CD8-positive, alpha-beta memory T cell (primary cell): ENCODE measurements at regions not wholly inside any gene's neighbourhood (a gene's known extent, or its start where the extent isn't known, plus 50 kb on each side); places are given as distances from the start of the nearest gene placed in this dataset.
"Not testable (repeated sequence)": the region's sequence is repeated elsewhere in the genome, so short reads cannot be mapped to it uniquely, and the experiment has no call there.

Source experiments
- CTCF ChIA-PET: fragments of 350-600 bp; sonication (Branson Sonifier 250); formaldehyde crosslinking; loops from one replicate; lab custom pipeline; 2021; ENCODE audit warnings: antibody characterized with exemption; lab: Charles Lee
- POLR2A ChIA-PET: fragments of 350-600 bp; sonication (Branson Sonifier 250); formaldehyde crosslinking; loops from one replicate; lab custom pipeline; 2021; ENCODE audit warnings: antibody characterized with exemption; lab: Charles Lee
- DNase-seq, 5 donors: peaks; one replicate each; pipeline versions ENCODE4 v3.0.0 to v3.0.0-alpha.2; 2020 to 2022; ENCODE audit warnings: mixed read lengths in 1 of 5
- H3K27ac ChIP-seq: one replicate; pipeline ENCODE4 v1.7.0; 2013; ENCODE audit warnings: low read depth, mild to moderate bottlenecking, low read length, moderate library complexity
- H3K27me3 ChIP-seq: 2 replicates; pipeline ENCODE4 v1.7.0; 2013; ENCODE audit warnings: low read length, mild to moderate bottlenecking; ENCODE audit not compliant: insufficient read depth, poor library complexity, severe bottlenecking
- H3K36me3 ChIP-seq: 2 replicates; pipeline ENCODE4 v1.7.0; 2013; ENCODE audit warnings: mild to moderate bottlenecking, low read length, moderate library complexity; ENCODE audit not compliant: insufficient read depth
- H3K4me1 ChIP-seq: 2 replicates; pipeline ENCODE4 v1.7.0; 2013; ENCODE audit warnings: mild to moderate bottlenecking, low read length, moderate library complexity; ENCODE audit not compliant: insufficient read depth
- H3K4me3 ChIP-seq: 2 replicates; pipeline ENCODE4 v1.7.0; 2013; ENCODE audit warnings: mild to moderate bottlenecking, low read length
- H3K9me3 ChIP-seq: 2 replicates; pipeline ENCODE4 v1.7.0; 2013; ENCODE audit warnings: mild to moderate bottlenecking, low read length
- H3K27ac Mint-ChIP-seq, 8 donors: one replicate each; pipeline ENCODE4 v1.8.0; 2020 to 2021; ENCODE audit warnings: mixed read lengths in 8 of 8, mild to moderate bottlenecking in 6 of 8, inconsistent platforms in 3 of 8, moderate library complexity in 3 of 8
- H3K27me3 Mint-ChIP-seq, 2 donors: one replicate each; pipeline ENCODE4 v1.8.0; 2020 to 2021; ENCODE audit warnings: mixed read lengths in 2 of 2, mild to moderate bottlenecking in 1 of 2, moderate library complexity in 1 of 2
- H3K36me3 Mint-ChIP-seq, 3 donors: one replicate each; pipeline ENCODE4 v1.8.0; 2020 to 2021; ENCODE audit warnings: mixed read lengths in 3 of 3, inconsistent platforms in 1 of 3, mild to moderate bottlenecking in 1 of 3
- H3K4me1 Mint-ChIP-seq, 3 donors: one replicate each; pipeline ENCODE4 v1.8.0; 2020 to 2021; ENCODE audit warnings: mixed read lengths in 3 of 3, inconsistent platforms in 1 of 3, mild to moderate bottlenecking in 1 of 3
- H3K4me3 Mint-ChIP-seq, 7 donors: one replicate each; pipeline ENCODE4 v1.8.0; 2020 to 2021; ENCODE audit warnings: mixed read lengths in 7 of 7, mild to moderate bottlenecking in 6 of 7, moderate library complexity in 4 of 7, inconsistent platforms in 2 of 7
- H3K9me3 Mint-ChIP-seq, 5 donors: one replicate each; pipeline ENCODE4 v1.8.0; 2020 to 2022; ENCODE audit warnings: mixed read lengths in 5 of 5, mild to moderate bottlenecking in 3 of 5, moderate library complexity in 2 of 5, inconsistent platforms in 1 of 5

DNA sequence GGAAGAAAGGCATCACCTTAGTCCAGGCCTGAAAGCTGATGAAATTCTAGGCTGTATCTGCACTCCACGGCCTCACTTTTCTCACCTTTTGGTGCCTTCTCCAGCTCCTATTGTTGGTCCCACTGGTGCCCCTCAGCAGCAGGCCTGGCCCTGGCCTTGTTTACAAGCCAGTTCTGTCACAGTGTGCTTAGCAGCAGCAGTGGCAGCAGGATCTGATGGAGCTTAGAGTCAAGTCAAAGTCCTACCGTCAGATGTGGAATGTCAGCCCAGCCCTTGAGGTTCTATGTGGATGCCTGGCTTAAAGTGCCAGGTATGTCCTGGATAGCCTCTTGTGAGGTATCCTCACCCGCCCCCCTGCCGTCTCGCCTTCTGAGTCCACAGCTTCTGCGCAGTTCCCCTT, 281.3 kb downstream of the SUCLG1 start:
- Mint-ChIP-seq H3K9me3 (peaks cover 0 to 2% (median 0%) of the 10 kb centered on the region in 5 donors), H3K4me3 (no peak overlapping the region), H3K4me1 (no peaks in the 10 kb centered on the region), H3K36me3 (no peaks in the 10 kb centered on the region), H3K27ac (no peak overlapping the region), H3K27me3 (peaks cover 0 to 4% of the 10 kb centered on the region in 2 donors)
- Histone ChIP-seq H3K4me1 (no peaks in the 10 kb centered on the region), H3K4me3 (no peak overlapping the region), H3K36me3 (no peaks in the 10 kb centered on the region), H3K9me3 (no peaks in the 10 kb centered on the region), H3K27ac (no peak overlapping the region), H3K27me3 (no peaks in the 10 kb centered on the region)
- no peak for DNase-seq
- ChIA-PET POLR2A (no interaction called here), CTCF (no interaction called here)

DNA sequence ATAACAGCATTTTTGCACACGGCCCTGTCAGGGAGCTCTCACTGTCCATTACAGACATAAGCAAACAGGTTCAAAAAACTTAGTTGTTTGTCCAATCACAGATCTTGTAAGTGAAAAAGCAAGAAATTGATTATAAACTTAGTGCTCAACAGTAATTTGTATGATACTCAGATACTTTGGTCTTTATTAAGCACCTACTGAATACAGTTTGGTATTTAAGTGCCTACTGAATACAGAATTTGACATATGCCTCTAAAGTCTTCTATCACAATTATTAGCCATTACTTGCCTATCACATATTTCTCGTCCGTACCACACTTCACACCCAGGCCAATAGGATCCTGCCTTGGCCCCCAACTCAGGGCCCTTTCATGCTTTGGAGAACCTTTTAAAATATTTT, 283.1 kb downstream of the SUCLG1 start:
- Histone ChIP-seq H3K27me3 (no peaks in the 10 kb centered on the region), H3K4me3 (no peak overlapping the region), H3K9me3 (no peaks in the 10 kb centered on the region), H3K36me3 (no peaks in the 10 kb centered on the region), H3K4me1 (no peaks in the 10 kb centered on the region), H3K27ac (no peak overlapping the region)
- Mint-ChIP-seq H3K36me3 (no peaks in the 10 kb centered on the region), H3K4me3 (no peak overlapping the region), H3K27me3 (peaks cover 0 to 2% of the 10 kb centered on the region in 2 donors), H3K27ac (no peak overlapping the region), H3K4me1 (no peaks in the 10 kb centered on the region), H3K9me3 (peaks cover 0 to 2% (median 0%) of the 10 kb centered on the region in 5 donors)
- no peak for DNase-seq
- POLR2A ChIA-PET, result no interaction called here
- CTCF ChIA-PET, result no interaction called here

- Histone ChIP-seq H3K4me1 (no peaks in the 10 kb centered on the region), H3K27ac (no peak overlapping the region), H3K27me3 (no peaks in the 10 kb centered on the region), H3K4me3 (no peak overlapping the region), H3K36me3 (no peaks in the 10 kb centered on the region), H3K9me3 (no peaks in the 10 kb centered on the region)
- no peak for DNase-seq
- Mint-ChIP-seq H3K27ac (no peak overlapping the region), H3K9me3 (peaks cover 0 to 2% (median 0%) of the 10 kb centered on the region in 5 donors), H3K27me3 (peaks cover 0 to 2% of the 10 kb centered on the region in 2 donors), H3K4me3 (no peak overlapping the region), H3K36me3 (no peaks in the 10 kb centered on the region), H3K4me1 (no peaks in the 10 kb centered on the region)
- POLR2A ChIA-PET, result no interaction called here
- CTCF ChIA-PET, result no interaction called here
Observed at GRCh38 chr2:84175340-84175739, 283.7 kb downstream of the SUCLG1 start.

DNA sequence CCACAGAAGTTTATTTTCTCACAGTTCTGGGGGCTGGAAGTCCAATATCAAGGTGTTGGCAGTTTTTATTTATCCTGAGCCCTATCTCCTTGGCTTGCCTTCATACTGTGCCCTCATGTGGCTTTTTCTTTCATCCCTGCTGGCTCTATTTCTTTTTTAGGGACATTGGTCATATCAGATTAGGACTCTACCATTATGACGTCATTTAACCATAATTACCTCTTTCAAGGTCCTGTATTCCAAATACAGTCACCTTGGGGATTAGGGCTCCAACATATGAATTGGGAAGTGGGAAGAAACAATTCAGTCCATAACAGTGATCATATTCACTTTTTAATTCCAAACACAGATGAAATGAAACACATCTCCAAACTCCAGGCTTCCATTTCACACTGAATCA, 286.0 kb downstream of the SUCLG1 start:
- no peak overlapping the region for H3K4me3 ChIP-seq
- ChIA-PET POLR2A (no interaction called here), CTCF (no interaction called here)
- H3K36me3 ChIP-seq, result no peaks in the 10 kb centered on the region
- H3K9me3 Mint-ChIP-seq, result peaks cover 0 to 4% (median 0%) of the 10 kb centered on the region in 5 donors
- H3K27me3 ChIP-seq, result no peaks in the 10 kb centered on the region
- H3K4me3 Mint-ChIP-seq, result no peak overlapping the region
- H3K27ac Mint-ChIP-seq, result no peak overlapping the region
- DNase-seq, result no peak
- no peaks in the 10 kb centered on the region for H3K4me1 ChIP-seq
- peaks cover 4 to 12% of the 10 kb centered on the region in 2 donors for H3K27me3 Mint-ChIP-seq
- no peaks in the 10 kb centered on the region for H3K4me1 Mint-ChIP-seq
- H3K36me3 Mint-ChIP-seq, result no peaks in the 10 kb centered on the region
- no peaks in the 10 kb centered on the region for H3K9me3 ChIP-seq
- no peak overlapping the region for H3K27ac ChIP-seq

DNA sequence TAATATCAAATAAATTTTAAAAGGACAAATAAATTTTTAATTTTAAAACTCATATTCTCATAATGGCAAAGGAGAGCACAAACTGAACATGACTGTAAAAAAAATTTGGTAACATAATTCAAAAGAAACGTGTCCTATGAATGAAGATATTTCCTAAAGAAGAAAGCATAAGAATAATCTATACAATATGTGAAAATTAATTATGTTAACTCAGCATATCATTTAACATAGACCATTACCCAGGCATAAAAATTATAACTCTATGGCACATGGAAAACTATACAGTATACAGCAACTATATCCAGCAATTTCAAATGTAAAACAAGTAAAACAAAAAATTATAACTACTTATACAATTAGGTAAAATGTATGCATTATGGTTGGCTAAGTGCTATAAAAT, 288.1 kb downstream of the SUCLG1 start:
- ChIA-PET POLR2A (no interaction called here), CTCF (no interaction called here)
- Histone ChIP-seq H3K27ac (no peak overlapping the region), H3K36me3 (no peaks in the 10 kb centered on the region), H3K4me1 (no peaks in the 10 kb centered on the region), H3K4me3 (no peak overlapping the region), H3K9me3 (no peaks in the 10 kb centered on the region), H3K27me3 (no peaks in the 10 kb centered on the region)
- Mint-ChIP-seq H3K4me1 (no peaks in the 10 kb centered on the region), H3K4me3 (no peak overlapping the region), H3K27ac (no peak overlapping the region), H3K27me3 (peaks cover 2 to 14% of the 10 kb centered on the region in 2 donors), H3K9me3 (peaks cover 0 to 3% (median 0%) of the 10 kb centered on the region in 5 donors), H3K36me3 (no peaks in the 10 kb centered on the region)
- no peak for DNase-seq

GRCh38 chr2:84169871-84170270, 289.2 kb downstream of the SUCLG1 start:
- H3K27me3 ChIP-seq, result no peaks in the 10 kb centered on the region
- H3K9me3 ChIP-seq, result no peaks in the 10 kb centered on the region
- H3K4me3 Mint-ChIP-seq, result no peak overlapping the region
- no peaks in the 10 kb centered on the region for H3K36me3 ChIP-seq
- H3K27ac ChIP-seq, result no peak overlapping the region
- H3K4me3 ChIP-seq, result no peak overlapping the region
- ChIA-PET CTCF (no interaction called here), POLR2A (no interaction called here)
- no peak for DNase-seq
- no peak overlapping the region for H3K27ac Mint-ChIP-seq
- H3K36me3 Mint-ChIP-seq, result no peaks in the 10 kb centered on the region
- H3K27me3 Mint-ChIP-seq, result peaks cover 2 to 14% of the 10 kb centered on the region in 2 donors
- H3K4me1 ChIP-seq, result no peaks in the 10 kb centered on the region
- H3K4me1 Mint-ChIP-seq, result no peaks in the 10 kb centered on the region
- peaks cover 0 to 3% (median 0%) of the 10 kb centered on the region in 5 donors for H3K9me3 Mint-ChIP-seq

DNA sequence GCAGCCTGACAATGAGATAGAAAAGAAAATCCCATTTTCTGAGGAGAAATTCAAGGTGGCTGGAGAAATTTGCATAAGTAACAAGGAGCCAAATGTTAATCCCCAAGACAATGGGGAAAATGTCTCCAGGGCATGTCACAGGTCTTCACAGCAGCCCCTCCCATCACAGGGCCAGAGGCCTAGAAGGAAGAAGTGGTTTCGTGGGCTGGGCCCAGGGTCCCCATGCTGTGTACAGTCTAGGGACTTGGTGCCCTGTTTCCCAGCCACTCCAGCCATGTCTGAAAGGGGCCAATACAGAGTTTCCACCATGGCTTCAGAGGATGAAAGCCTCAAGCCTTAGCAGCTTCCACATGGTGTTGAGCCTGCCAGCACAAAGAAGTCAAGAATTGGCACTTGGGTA, 290.5 kb downstream of the SUCLG1 start:
- H3K9me3 ChIP-seq, H3K4me3 ChIP-seq, POLR2A ChIA-PET, CTCF ChIA-PET, H3K4me3 Mint-ChIP-seq, H3K4me1 Mint-ChIP-seq, H3K27ac Mint-ChIP-seq, H3K9me3 Mint-ChIP-seq, H3K36me3 ChIP-seq, H3K27me3 ChIP-seq, H3K4me1 ChIP-seq, DNase-seq, H3K27ac ChIP-seq, H3K36me3 Mint-ChIP-seq: not testable (repeated sequence)
- peaks cover 2 to 14% of the 10 kb centered on the region in 2 donors for H3K27me3 Mint-ChIP-seq

DNA sequence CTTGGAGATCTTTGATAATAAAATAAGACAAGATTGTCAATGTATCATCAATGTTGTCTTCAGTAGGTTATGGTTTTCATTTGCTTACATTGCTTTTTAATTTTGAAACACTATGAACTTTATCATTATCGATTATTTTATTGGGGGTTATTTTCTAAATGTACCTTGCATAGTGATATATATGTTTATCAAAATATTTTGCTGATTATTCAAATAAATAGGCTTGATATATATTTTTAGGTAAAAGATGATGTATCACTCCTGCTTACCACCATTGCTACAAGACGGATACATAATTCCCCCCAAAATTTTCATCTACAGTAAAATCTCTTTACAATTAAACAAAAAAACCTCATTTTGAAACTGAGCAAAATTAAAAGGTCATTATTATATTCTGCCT, 293.8 kb downstream of the SUCLG1 start:
- H3K4me1 Mint-ChIP-seq, result no peaks in the 10 kb centered on the region
- no peak overlapping the region for H3K4me3 Mint-ChIP-seq
- H3K36me3 ChIP-seq, result no peaks in the 10 kb centered on the region
- H3K27me3 Mint-ChIP-seq, result peaks cover 3 to 22% of the 10 kb centered on the region in 2 donors
- ChIA-PET CTCF (no interaction called here), POLR2A (no interaction called here)
- no peaks in the 10 kb centered on the region for H3K9me3 ChIP-seq
- no peak overlapping the region for H3K27ac ChIP-seq
- no peaks in the 10 kb centered on the region for H3K36me3 Mint-ChIP-seq
- H3K27me3 ChIP-seq, result no peaks in the 10 kb centered on the region
- no peak overlapping the region for H3K27ac Mint-ChIP-seq
- H3K9me3 Mint-ChIP-seq, result peaks cover 0 to 6% (median 0%) of the 10 kb centered on the region in 5 donors
- DNase-seq, result no peak
- no peaks in the 10 kb centered on the region for H3K4me1 ChIP-seq
- no peak overlapping the region for H3K4me3 ChIP-seq

- no peaks in the 10 kb centered on the region for H3K36me3 ChIP-seq
- no peaks in the 10 kb centered on the region for H3K9me3 ChIP-seq
- Mint-ChIP-seq H3K27me3 (peaks cover 5 to 12% of the 10 kb centered on the region in 2 donors), H3K4me1 (no peaks in the 10 kb centered on the region), H3K27ac (no peak overlapping the region), H3K4me3 (no peak overlapping the region), H3K9me3 (peaks cover 0 to 6% (median 0%) of the 10 kb centered on the region in 5 donors), H3K36me3 (no peaks in the 10 kb centered on the region)
- H3K4me1 ChIP-seq, result no peaks in the 10 kb centered on the region
- no peak overlapping the region for H3K4me3 ChIP-seq
- no peak overlapping the region for H3K27ac ChIP-seq
- ChIA-PET CTCF (no interaction called here), POLR2A (no interaction called here)
- no peak for DNase-seq
- H3K27me3 ChIP-seq, result no peaks in the 10 kb centered on the region
Observed at GRCh38 chr2:84160453-84160852, 298.6 kb downstream of the SUCLG1 start.
